ENCODE measurements at regions not wholly inside any gene's neighbourhood (a gene's known extent, or its start where the extent isn't known, plus 50 kb on each side); places are given as distances from the start of the nearest gene placed in this dataset.

GRCh38 chr2:35830833-35831232 lies 524.7 kb upstream of the CRIM1 start:
- H3K27ac ChIP-seq (ENCODE audit: low read length): no peak overlapping the region

GRCh38 chr2:35827086-35827485 lies 528.5 kb upstream of the CRIM1 start:
- no peak overlapping the region for H3K27ac ChIP-seq (ENCODE audit: low read length)
- H3K27me3 ChIP-seq (ENCODE audit: low read depth, low read length): no peaks in the 10 kb centered on the region
- TF ChIP-seq EZH2phosphoT487 (IDR thresholded peaks at IDR 0.05; ENCODE audit: low read depth) (no peak), CTCF (IDR thresholded peaks at IDR 0.05; ENCODE audit: low read depth, low read length) (no peak)
- H3K9ac ChIP-seq (ENCODE audit: low read length): no peak overlapping the region
- H3K9me3 ChIP-seq (ENCODE audit: insufficient read depth, low read length): no peaks in the 10 kb centered on the region
- H3K4me1 ChIP-seq (ENCODE audit: low read length): no peaks in the 10 kb centered on the region
- no peaks in the 10 kb centered on the region for H3K79me2 ChIP-seq (ENCODE audit: low read length)
- H3K4me3 ChIP-seq (ENCODE audit: low read length): no peak overlapping the region
- no peak overlapping the region for H2AFZ ChIP-seq (ENCODE audit: low read depth, low read length)
- H3K36me3 ChIP-seq (replicated peaks; ENCODE audit: low read depth, low read length): no peaks in the 10 kb centered on the region
- no peak overlapping the region for H3K4me2 ChIP-seq (ENCODE audit: low read length)
- no peaks in the 10 kb centered on the region for H4K20me1 ChIP-seq (ENCODE audit: insufficient read depth, low read length)

More at GRCh38 chr2:35830833-35831232, 524.7 kb upstream of the CRIM1 start:
- H2AFZ ChIP-seq (ENCODE audit: low read depth, low read length): no peak overlapping the region
- H3K9me3 ChIP-seq (ENCODE audit: insufficient read depth, low read length): no peaks in the 10 kb centered on the region
- no peaks in the 10 kb centered on the region for H4K20me1 ChIP-seq (ENCODE audit: insufficient read depth, low read length)
- TF ChIP-seq EZH2phosphoT487 (IDR thresholded peaks at IDR 0.05; ENCODE audit: low read depth): no peak
- no peak for TF ChIP-seq CTCF (IDR thresholded peaks at IDR 0.05; ENCODE audit: low read depth, low read length)
- H3K4me3 ChIP-seq (ENCODE audit: low read length): no peak overlapping the region
- no peaks in the 10 kb centered on the region for H3K4me1 ChIP-seq (ENCODE audit: low read length)
- no peak overlapping the region for H3K4me2 ChIP-seq (ENCODE audit: low read length)
- H3K79me2 ChIP-seq (ENCODE audit: low read length): no peaks in the 10 kb centered on the region
- H3K9ac ChIP-seq (ENCODE audit: low read length): no peak overlapping the region
- H3K36me3 ChIP-seq (replicated peaks; ENCODE audit: low read depth, low read length): no peaks in the 10 kb centered on the region
- no peaks in the 10 kb centered on the region for H3K27me3 ChIP-seq (ENCODE audit: low read depth, low read length)

- H3K79me2 ChIP-seq (ENCODE audit: low read length): no peaks in the 10 kb centered on the region
- TF ChIP-seq EZH2phosphoT487 (IDR thresholded peaks at IDR 0.05; ENCODE audit: low read depth): no peak
- TF ChIP-seq CTCF (IDR thresholded peaks at IDR 0.05; ENCODE audit: low read depth, low read length): no peak
- H3K27ac ChIP-seq (ENCODE audit: low read length): no peak overlapping the region
These were observed 532.9 kb upstream of the CRIM1 start for GRCh38 chr2:35822716-35823115.

GRCh38 chr2:35821675-35822074 lies 533.9 kb upstream of the CRIM1 start:
- H3K27me3 ChIP-seq (ENCODE audit: low read depth, low read length): no peaks in the 10 kb centered on the region
- H3K79me2 ChIP-seq (ENCODE audit: low read length): no peaks in the 10 kb centered on the region
- H3K4me1 ChIP-seq (ENCODE audit: low read length): no peaks in the 10 kb centered on the region
- no peak overlapping the region for H3K27ac ChIP-seq (ENCODE audit: low read length)
- no peak for TF ChIP-seq CTCF (IDR thresholded peaks at IDR 0.05; ENCODE audit: low read depth, low read length)
- H4K20me1 ChIP-seq (ENCODE audit: insufficient read depth, low read length): no peaks in the 10 kb centered on the region
- H3K36me3 ChIP-seq (replicated peaks; ENCODE audit: low read depth, low read length): no peaks in the 10 kb centered on the region
- H3K9ac ChIP-seq (ENCODE audit: low read length): no peak overlapping the region
- H3K4me3 ChIP-seq (ENCODE audit: low read length): no peak overlapping the region
- H3K4me2 ChIP-seq (ENCODE audit: low read length): no peak overlapping the region
- H3K9me3 ChIP-seq (ENCODE audit: insufficient read depth, low read length): no peaks in the 10 kb centered on the region
- no peak overlapping the region for H2AFZ ChIP-seq (ENCODE audit: low read depth, low read length)

More at GRCh38 chr2:35822716-35823115, 532.9 kb upstream of the CRIM1 start:
- Histone ChIP-seq H3K9ac (ENCODE audit: low read length) (no peak overlapping the region), H3K4me2 (ENCODE audit: low read length) (no peak overlapping the region), H3K9me3 (ENCODE audit: insufficient read depth, low read length) (no peaks in the 10 kb centered on the region), H2AFZ (ENCODE audit: low read depth, low read length) (no peak overlapping the region), H3K36me3 (replicated peaks; ENCODE audit: low read depth, low read length) (no peaks in the 10 kb centered on the region), H3K27me3 (ENCODE audit: low read depth, low read length) (no peaks in the 10 kb centered on the region), H3K4me3 (ENCODE audit: low read length) (no peak overlapping the region), H4K20me1 (ENCODE audit: insufficient read depth, low read length) (no peaks in the 10 kb centered on the region), H3K4me1 (ENCODE audit: low read length) (no peaks in the 10 kb centered on the region)

Data from OCI-LY3 (cell line).